Neural cell (in vitro differentiated cells): ENCODE measurements at regions not wholly inside any gene's neighbourhood (a gene's known extent, or its start where the extent isn't known, plus 50 kb on each side); places are given as distances from the start of the nearest gene placed in this dataset.

ENCODE experiments used
- H2AFZ ChIP-seq: fragments of 200-600, 300-800 bp; sonication (generic), shearing (Covaris generic); 2 replicates; pipeline ENCODE4 v1.6.0; 2014; ENCODE audit warnings: low read depth, mild to moderate bottlenecking, antibody characterized with exemption, low read length, moderate library complexity
- H3F3A ChIP-seq: fragments of 200-600 bp; shearing (Covaris generic); 2 replicates; pipeline ENCODE4 v1.6.1; 2016; ENCODE audit warnings: mild to moderate bottlenecking, moderate library complexity, mixed read lengths, antibody characterized with exemption, low read length; ENCODE audit not compliant: insufficient read depth, poor library complexity, severe bottlenecking
- H3K27ac ChIP-seq: fragments of 200-600, 300-800 bp; sonication (generic), shearing (Covaris generic); 2 replicates; pipeline ENCODE4 v1.5.1; 2014; ENCODE audit warnings: mild to moderate bottlenecking, low read length, moderate library complexity
- H3K27me3 ChIP-seq: fragments of 300-800, 200-600 bp; sonication (generic), shearing (Covaris generic); 2 replicates; pipeline ENCODE4 v1.6.0; 2014; ENCODE audit warnings: mild to moderate bottlenecking, low read depth, low read length, moderate library complexity; ENCODE audit not compliant: insufficient read depth
- H3K36me3 ChIP-seq: fragments of 300-800, 200-600 bp; sonication (generic), shearing (Covaris generic); 2 replicates; pipeline ENCODE4 v1.5.1; 2014; ENCODE audit warnings: mild to moderate bottlenecking, antibody characterized with exemption, low read length, moderate library complexity; ENCODE audit not compliant: insufficient read depth
- H3K4me2 ChIP-seq: fragments of 300-800, 200-600 bp; sonication (generic), shearing (Covaris generic); 2 replicates; pipeline ENCODE4 v1.6.0; 2014; ENCODE audit warnings: mild to moderate bottlenecking, low read length
- H3K4me3 ChIP-seq: fragments of 300-800, 200-600 bp; sonication (generic), shearing (Covaris generic); 2 replicates; pipeline ENCODE4 v1.5.1; 2014; ENCODE audit warnings: mild to moderate bottlenecking, low read length, moderate library complexity
- H3K79me2 ChIP-seq: fragments of 200-600 bp; shearing (Covaris generic); replicated peaks from 2 replicates; pipeline ENCODE4 v1.6.0; 2014; ENCODE audit warnings: mild to moderate bottlenecking, low read length, moderate library complexity; ENCODE audit not compliant: insufficient read depth
- H3K9ac ChIP-seq: fragments of 300-800, 200-600 bp; sonication (generic), shearing (Covaris generic); 2 replicates; pipeline ENCODE4 v1.6.1; 2016; ENCODE audit warnings: mild to moderate bottlenecking, low read length, mixed read lengths
- H3K9me2 ChIP-seq: fragments of 200-600 bp; shearing (Covaris generic); 2 replicates; pipeline ENCODE4 v1.6.1; 2016; ENCODE audit warnings: mild to moderate bottlenecking, low read length, mixed read lengths; ENCODE audit not compliant: insufficient read depth
- H3K9me3 ChIP-seq: fragments of 200-600, 300-800 bp; sonication (generic), shearing (Covaris generic); 2 replicates; pipeline ENCODE4 v1.6.1; 2016; ENCODE audit warnings: mild to moderate bottlenecking, mixed run types, low read length, moderate library complexity, mixed read lengths
- H4K20me1 ChIP-seq: fragments of 200-600 bp; shearing (Covaris generic); 2 replicates; pipeline ENCODE4 v1.6.1; 2016; ENCODE audit warnings: mild to moderate bottlenecking, mixed run types; ENCODE audit not compliant: insufficient read depth
- CTCF ChIP-seq: fragments of 450-650 bp; IDR thresholded peaks from 2 replicates; pipeline ENCODE4 v1.5.1; 2014; ENCODE audit warnings: antibody characterized with exemption, mild to moderate bottlenecking, moderate library complexity; ENCODE audit not compliant: poor library complexity, severe bottlenecking
- EP300 ChIP-seq: fragments of 450-650 bp; conservative IDR thresholded peaks from 2 replicates; pipeline ENCODE4 v1.6.1; 2014; ENCODE audit warnings: antibody characterized with exemption, mild to moderate bottlenecking, moderate library complexity; ENCODE audit not compliant: poor library complexity, severe bottlenecking
- EZH2 ChIP-seq: fragments of 200-600, 300-800 bp; shearing (Covaris generic), sonication (generic); IDR thresholded peaks from 2 replicates; pipeline ENCODE4 v1.6.1; 2014; ENCODE audit warnings: antibody characterized with exemption, low read length, borderline replicate concordance, mild to moderate bottlenecking; ENCODE audit not compliant: insufficient read depth, poor library complexity, severe bottlenecking
- MXI1 ChIP-seq: fragments of 450-650 bp; conservative IDR thresholded peaks from 2 replicates; pipeline ENCODE4 v1.6.1; 2014; ENCODE audit warnings: antibody characterized with exemption, mild to moderate bottlenecking; ENCODE audit not compliant: poor library complexity, severe bottlenecking
- POLR2AphosphoS5 ChIP-seq: IDR thresholded peaks from 2 replicates; pipeline ENCODE4 v1.6.1; 2012
- RAD21 ChIP-seq: fragments of 450-650 bp; conservative IDR thresholded peaks from 2 replicates; pipeline ENCODE4 v1.6.1; 2014; ENCODE audit warnings: antibody characterized with exemption, mild to moderate bottlenecking, moderate library complexity
- REST ChIP-seq: IDR thresholded peaks from 2 replicates; pipeline ENCODE4 v1.6.1; 2012; ENCODE audit warnings: borderline replicate concordance
- SMC3 ChIP-seq: fragments of 450-650 bp; conservative IDR thresholded peaks from 2 replicates; pipeline ENCODE4 v1.6.1; 2014; ENCODE audit warnings: antibody characterized with exemption, mild to moderate bottlenecking, moderate library complexity; ENCODE audit not compliant: poor library complexity
- TAF1 ChIP-seq: IDR thresholded peaks from 2 replicates; pipeline ENCODE4 v1.6.1; 2012; ENCODE audit warnings: low read depth

DNA sequence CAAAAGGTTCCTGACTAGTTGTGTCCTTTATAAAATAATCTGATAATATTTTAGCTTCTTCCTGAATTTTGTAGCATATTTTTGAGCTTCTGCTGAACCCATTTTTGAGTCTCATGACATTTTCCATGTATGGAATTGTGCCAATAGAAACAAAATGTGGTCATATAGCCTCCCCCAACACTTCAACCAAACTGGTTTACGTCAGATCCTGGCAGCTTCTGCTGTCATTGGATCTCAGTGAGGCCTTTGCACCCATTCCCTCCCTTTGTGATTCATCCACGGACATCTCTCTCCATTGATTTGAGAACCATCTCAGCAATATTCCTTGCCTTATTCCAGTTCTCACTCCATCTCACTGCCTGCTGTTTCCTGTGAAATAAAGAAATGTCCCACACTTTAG is 128.0 kb downstream of the GPCPD1 start:
- Histone ChIP-seq H3K9me3 (no peaks in the 10 kb centered on the region), H3K9me2 (no peaks in the 10 kb centered on the region), H3K27ac (no peak overlapping the region), H4K20me1 (no peaks in the 10 kb centered on the region), H3K79me2 (no peaks in the 10 kb centered on the region), H3K9ac (no peak overlapping the region), H3F3A (no peaks in the 10 kb centered on the region), H2AFZ (no peak overlapping the region), H3K4me2 (no peak overlapping the region), H3K36me3 (no peaks in the 10 kb centered on the region), H3K27me3 (no peaks in the 10 kb centered on the region), H3K4me3 (no peak overlapping the region)
- TF ChIP-seq CTCF = no peak
- no peak for TF ChIP-seq EZH2
- TF ChIP-seq SMC3 = no peak
- no peak for TF ChIP-seq REST
- TF ChIP-seq MXI1 = no peak

DNA sequence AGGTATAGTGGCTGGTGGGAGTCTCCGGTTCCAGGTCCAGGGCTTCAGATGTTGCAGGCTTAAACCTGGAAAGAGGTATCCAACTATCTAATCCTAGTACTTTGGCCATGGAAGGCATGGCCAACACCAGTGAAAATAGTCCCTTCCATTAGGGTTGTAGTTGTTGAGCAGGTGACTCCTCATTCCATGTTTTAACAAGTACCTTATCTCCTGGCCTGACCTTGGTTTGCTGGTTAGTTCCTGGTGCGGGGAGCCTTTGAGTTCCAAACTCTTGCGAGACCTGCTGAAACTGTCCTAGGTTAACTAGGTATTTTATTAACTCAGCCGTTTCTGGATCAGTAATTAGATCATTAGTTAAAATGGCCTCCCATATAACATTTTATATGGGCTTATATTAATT is 128.9 kb downstream of the GPCPD1 start:
- Histone ChIP-seq H3F3A (no peaks in the 10 kb centered on the region), H3K9me2 (no peaks in the 10 kb centered on the region), H2AFZ (no peak overlapping the region), H3K9ac (no peak overlapping the region), H3K9me3 (no peaks in the 10 kb centered on the region), H4K20me1 (no peaks in the 10 kb centered on the region), H3K27ac (no peak overlapping the region), H3K79me2 (no peaks in the 10 kb centered on the region), H3K27me3 (no peaks in the 10 kb centered on the region), H3K36me3 (no peaks in the 10 kb centered on the region), H3K4me3 (no peak overlapping the region), H3K4me2 (no peak overlapping the region)
- no peak for TF ChIP-seq TAF1
- no peak for TF ChIP-seq EP300
- TF ChIP-seq CTCF = no peak
- TF ChIP-seq REST = no peak
- TF ChIP-seq SMC3 = no peak
- TF ChIP-seq EZH2 = no peak
- TF ChIP-seq POLR2AphosphoS5 = no peak
- no peak for TF ChIP-seq MXI1
- TF ChIP-seq RAD21 = no peak
